RKO (cell line): ENCODE measurements at regions not wholly inside any gene's neighbourhood (a gene's known extent, or its start where the extent isn't known, plus 50 kb on each side); places are given as distances from the start of the nearest gene placed in this dataset.
"Not testable (repeated sequence)": the region's sequence is repeated elsewhere in the genome, so short reads cannot be mapped to it uniquely, and the experiment has no call there.

Source experiments
- DNase-seq: peaks from one replicate; pipeline ENCODE4 v3.0.0-alpha.2; 2016; ENCODE audit warnings: low spot score

GRCh38 chr2:192947352-192947751 lies 752.6 kb upstream of the TMEFF2 start:
- DNase-seq: no peak

DNA sequence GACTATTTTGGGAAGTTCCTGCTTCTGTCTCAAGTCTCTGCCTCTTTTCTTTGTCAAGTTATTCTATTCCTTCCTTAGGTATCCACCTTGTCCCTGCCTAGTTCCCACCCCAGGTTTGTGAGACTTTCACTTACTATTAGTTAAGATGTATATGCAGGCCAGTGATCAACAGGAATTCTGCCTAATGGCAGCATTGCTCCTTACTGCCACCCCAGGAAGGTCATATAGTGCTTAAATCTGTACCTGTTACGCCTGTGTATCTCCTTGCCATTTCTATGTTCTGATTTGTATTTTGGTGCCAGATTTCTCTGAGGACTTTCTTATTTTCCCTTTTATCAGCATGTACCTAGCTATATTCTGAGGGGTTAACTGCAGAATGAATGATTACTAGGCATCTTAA lies 746.0 kb upstream of the TMEFF2 start:
- no peak for DNase-seq

DNA sequence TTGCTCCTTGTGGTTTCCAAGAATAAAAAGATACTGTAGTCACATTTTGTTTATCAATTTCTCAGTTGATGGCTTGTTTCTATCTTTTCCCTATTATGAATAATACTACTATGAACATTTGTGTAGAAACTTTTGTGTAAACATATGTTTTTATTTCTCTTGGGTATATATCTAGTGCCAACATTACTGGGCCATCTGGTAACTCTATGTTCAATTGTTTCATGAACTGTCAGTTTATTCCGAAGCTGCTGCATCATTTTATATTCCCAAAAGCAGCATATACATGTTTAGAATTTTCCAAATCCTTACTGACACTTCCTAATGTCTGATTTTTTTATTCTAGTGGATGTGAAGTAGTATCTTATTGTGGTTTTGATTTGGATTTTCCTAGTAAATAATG lies 737.6 kb upstream of the TMEFF2 start:
- DNase-seq: no peak

GRCh38 chr2:192921631-192922030 lies 726.9 kb upstream of the TMEFF2 start:
- DNase-seq: not testable (repeated sequence)

DNA sequence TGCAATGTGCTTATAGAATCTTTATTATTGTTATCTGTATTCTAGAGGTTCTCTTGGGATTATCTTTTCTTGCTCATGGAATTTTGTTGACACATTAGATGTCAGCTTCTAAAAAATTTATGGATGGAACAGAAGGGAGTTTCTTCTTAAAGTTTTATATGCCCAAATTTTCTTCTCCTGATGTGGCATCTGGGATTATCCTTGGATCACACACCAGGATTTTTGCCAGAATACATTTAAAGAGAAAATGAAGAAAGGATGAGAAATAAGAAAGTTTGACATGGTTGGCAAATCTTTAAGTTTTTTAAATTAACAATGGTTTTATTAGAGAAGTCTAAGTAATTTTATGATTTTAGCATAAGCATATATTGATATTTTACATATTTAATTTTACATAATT lies 706.7 kb upstream of the TMEFF2 start:
- no peak for DNase-seq

- DNase-seq: no peak
These were observed 704.7 kb upstream of the TMEFF2 start for GRCh38 chr2:192899466-192899865.

- not testable (repeated sequence) for DNase-seq
These were observed 699.2 kb upstream of the TMEFF2 start for GRCh38 chr2:192893976-192894375.

DNA sequence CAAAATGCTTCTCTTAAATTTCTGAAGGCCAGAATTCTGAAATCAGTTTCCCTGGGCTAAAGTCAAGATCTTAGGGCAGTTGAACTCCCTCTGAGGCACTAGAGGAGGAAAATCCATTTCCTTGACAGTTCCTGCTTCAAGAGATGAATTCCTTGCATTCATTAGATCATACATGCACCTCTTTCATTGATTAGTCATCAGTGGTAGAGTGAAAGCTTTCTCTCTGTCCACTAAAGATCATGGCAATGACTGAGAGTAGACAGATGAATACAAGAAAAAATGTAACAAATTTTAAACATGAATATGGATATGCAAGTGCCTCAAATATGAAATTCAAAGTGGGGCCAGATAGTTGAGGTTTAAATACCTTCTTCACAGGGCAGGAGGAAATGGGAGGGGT lies 693.4 kb upstream of the TMEFF2 start:
- no peak for DNase-seq

DNA sequence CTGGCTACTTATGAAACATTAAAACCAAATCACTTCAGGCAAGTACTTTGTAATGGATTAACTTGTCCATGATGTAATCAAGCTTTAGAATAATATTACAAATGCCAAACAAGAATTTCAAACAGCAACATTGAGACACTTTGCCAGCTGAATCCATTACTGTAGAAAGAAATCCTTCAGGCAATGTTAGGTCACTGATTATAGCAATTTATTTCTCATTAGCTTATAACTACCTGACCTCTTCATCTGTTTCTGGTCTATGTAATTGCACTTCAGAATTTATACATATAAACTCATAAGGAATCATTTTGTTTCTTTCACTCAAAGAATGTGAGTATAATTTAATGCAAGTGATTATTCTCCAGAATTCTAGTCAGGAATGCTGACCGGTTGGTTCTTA lies 692.6 kb upstream of the TMEFF2 start:
- DNase-seq: no peak

- no peak for DNase-seq
These were observed 691.9 kb upstream of the TMEFF2 start for GRCh38 chr2:192886636-192887035.

DNA sequence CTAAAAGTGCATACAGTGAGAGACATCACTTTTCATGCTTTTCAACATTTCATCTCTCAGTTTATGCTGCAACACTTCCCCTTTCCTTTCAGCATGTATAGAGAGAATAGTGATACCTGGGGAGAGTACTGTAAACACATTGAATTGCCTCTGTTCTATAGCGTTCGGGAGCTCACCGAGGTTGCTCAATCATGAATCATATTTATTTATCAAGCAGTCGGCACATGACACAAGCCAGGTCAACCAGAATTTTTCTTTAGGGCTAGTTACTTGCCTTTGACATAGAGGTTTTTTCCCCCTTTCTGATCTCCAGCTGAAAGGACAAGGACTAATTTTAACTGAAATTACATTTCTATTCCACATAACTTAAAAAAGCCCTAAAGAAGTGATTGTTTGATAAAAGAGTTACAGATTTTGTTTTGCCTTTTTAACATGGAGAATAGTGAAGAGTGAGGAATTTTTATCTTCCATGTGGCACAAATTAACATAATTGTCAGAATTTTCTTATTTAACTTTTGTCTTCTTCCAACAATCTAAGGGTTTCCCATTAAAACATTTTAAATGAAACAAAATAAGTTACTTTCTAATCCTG lies 690.9 kb upstream of the TMEFF2 start:
- no peak for DNase-seq

GRCh38 chr2:192877159-192877558 lies 682.4 kb upstream of the TMEFF2 start:
- no peak for DNase-seq

GRCh38 chr2:192876698-192877097 lies 682.0 kb upstream of the TMEFF2 start:
- DNase-seq: no peak

DNA sequence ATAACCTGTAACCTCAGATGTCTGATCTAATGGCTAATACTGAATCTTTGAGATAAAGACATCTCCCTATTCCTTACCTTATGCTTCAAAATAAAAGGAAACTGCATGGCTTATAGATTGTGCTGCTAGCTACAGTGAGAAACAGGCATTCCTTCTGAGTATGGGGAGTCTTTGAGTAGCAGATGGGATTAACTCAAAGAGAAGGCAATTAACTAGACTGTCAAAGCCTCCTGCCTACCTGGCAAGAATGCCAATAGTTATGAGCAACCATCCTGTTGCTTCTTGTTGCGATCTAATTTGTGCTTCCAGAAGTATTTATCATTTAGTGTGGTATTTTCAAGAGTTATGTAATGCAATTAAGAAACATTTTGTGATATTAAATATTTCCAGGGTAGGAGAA lies 660.0 kb upstream of the TMEFF2 start:
- no peak for DNase-seq

DNA sequence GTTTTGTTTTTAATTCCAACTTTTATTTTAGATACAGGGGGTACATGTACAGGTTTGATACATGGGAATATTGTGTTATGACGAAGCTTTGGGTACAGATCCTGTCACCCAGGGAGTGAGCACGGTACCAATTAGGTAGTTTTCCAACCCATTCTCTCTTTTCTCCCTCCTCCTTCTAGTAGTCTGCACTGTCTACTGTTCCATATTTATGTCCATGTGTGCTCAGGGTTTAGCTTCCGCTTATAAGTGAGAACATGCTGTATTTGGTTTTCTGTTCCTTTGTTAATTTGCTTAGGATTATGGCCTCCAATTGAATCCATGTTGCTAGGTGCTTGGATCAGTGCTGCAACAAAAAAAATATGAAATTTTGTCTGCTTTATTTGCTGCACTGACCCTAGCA lies 659.3 kb upstream of the TMEFF2 start:
- no peak for DNase-seq

DNA sequence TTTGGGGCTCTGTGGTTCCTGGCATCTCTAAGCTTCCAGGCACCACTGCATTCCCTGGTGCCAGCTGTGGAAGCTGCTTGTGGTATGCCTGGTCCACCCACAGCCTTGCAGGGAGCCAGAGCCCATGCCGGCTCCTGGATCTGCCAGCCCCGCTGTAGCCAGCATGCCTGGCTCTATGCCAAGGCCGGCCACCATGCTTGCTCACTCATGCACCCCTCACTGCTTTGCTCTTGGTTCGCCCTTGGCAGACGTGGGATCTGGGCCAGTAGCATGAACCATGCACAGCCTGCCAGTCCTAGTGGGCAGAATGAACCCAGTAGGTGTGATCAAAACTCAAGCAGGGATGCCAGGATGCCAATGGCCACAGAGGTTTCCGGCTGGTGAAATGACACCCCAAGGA lies 634.2 kb upstream of the TMEFF2 start:
- no peak for DNase-seq

DNA sequence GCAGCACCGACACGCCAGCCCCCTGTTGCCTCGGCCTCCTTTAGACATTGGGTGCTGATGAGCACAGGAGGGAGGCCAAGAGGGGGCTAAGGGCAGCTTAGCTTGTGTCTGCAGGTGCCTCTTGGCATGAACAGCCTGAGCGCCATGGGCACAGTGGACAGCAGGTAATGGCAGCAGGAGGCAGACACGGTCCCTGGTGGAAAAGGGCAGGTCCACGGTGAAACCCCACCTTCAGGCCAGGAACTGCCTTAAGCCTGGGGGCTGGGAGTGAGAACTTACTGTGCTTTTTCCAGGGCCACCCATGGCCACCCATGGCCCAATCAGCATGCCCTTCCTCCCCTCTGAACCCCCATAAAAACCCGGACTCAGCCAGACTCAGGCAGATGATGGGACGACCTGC lies 633.4 kb upstream of the TMEFF2 start:
- DNase-seq: no peak

DNA sequence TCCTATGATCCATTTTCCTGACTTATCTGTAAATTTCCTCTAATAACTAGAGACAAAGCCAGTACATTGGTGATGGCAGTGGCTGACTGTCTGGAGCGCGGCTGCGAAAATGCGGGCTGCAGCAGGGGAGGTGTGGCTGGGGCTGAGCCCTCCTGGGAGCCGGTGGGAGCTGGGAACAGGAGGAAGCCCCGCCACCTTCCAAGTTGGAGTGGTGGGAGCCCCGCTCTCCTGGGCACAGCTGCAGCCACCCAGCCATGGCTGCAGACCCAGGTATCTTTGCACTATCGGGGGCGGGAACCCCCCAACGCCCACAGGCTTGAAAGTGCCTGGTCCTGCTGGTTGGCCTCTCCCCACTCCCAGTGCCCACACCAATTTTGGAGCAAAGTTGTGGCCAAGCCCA lies 633.0 kb upstream of the TMEFF2 start:
- DNase-seq: no peak

GRCh38 chr2:192814376-192814775 lies 619.6 kb upstream of the TMEFF2 start:
- no peak for DNase-seq

- no peak for DNase-seq
These were observed 618.6 kb upstream of the TMEFF2 start for GRCh38 chr2:192813341-192813740.

DNA sequence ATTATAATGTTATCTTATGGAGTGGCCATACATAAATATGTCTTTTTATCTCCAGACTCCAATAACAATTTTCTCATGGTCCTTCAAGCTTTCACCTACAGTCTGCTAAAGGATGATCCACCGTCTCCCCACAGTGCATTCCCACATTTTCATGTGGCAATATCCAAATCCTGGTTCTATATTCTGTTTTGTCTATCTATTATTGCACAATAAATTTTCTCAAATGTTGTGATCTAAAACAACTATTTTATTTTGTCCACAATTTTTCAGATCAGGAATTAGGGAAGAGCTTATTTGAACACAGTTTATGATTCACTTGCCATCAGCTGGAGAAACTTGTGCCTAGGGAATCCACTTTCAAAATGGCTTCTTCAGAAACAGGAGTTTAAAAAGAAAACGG lies 614.4 kb upstream of the TMEFF2 start:
- DNase-seq: no peak

- no peak for DNase-seq
These were observed 588.9 kb upstream of the TMEFF2 start for GRCh38 chr2:192783643-192784042.

DNA sequence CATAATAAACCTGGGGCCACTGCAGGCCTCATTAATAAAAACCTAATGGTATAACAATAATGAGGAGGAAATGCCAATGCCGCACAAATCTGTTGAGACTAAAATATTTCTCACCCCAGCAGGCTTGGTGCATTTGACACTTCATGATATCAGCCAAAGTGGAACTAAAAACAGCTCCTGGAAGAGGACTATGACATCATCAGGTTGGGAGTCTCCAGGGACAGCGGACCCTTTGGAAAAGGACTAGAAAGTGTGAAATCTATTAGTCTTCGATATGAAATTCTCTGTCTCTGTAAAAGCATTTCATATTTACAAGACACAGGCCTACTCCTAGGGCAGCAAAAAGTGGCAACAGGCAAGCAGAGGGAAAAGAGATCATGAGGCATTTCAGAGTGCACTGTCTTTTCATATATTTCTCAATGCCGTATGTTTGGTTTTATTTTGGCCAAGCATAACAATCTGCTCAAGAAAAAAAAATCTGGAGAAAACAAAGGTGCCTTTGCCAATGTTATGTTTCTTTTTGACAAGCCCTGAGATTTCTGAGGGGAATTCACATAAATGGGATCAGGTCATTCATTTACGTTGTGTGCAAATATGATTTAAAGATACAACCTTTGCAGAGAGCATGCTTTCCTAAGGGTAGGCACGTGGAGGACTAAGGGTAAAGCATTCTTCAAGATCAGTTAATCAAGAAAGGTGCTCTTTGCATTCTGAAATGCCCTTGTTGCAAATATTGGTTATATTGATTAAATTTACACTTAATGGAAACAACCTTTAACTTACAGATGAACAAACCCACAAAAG lies 580.9 kb upstream of the TMEFF2 start:
- no peak for DNase-seq

GRCh38 chr2:192775011-192775410 lies 580.3 kb upstream of the TMEFF2 start:
- DNase-seq: no peak
